ENCODE measurements at regions not wholly inside any gene's neighbourhood (a gene's known extent, or its start where the extent isn't known, plus 50 kb on each side); places are given as distances from the start of the nearest gene placed in this dataset.

- no peak for TF ChIP-seq POLR2A (IDR thresholded peaks at IDR 0.05)
- TF ChIP-seq, protein P1, sequence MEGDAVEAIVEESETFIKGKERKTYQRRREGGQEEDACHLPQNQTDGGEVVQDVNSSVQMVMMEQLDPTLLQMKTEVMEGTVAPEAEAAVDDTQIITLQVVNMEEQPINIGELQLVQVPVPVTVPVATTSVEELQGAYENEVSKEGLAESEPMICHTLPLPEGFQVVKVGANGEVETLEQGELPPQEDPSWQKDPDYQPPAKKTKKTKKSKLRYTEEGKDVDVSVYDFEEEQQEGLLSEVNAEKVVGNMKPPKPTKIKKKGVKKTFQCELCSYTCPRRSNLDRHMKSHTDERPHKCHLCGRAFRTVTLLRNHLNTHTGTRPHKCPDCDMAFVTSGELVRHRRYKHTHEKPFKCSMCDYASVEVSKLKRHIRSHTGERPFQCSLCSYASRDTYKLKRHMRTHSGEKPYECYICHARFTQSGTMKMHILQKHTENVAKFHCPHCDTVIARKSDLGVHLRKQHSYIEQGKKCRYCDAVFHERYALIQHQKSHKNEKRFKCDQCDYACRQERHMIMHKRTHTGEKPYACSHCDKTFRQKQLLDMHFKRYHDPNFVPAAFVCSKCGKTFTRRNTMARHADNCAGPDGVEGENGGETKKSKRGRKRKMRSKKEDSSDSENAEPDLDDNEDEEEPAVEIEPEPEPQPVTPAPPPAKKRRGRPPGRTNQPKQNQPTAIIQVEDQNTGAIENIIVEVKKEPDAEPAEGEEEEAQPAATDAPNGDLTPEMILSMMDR (IDR thresholded peaks at IDR 0.05 in 4 of 5, conservative IDR thresholded peaks at IDR 0.05 in 1 of 5) = no peak
- intact Hi-C loops (cut with DNase I; ENCODE audit: low total_unique reads) (loop anchor here (10.0 kb wide), 1 partner anchor 217 kb away; the partner anchor contains the start of gene GJA1), in situ Hi-C loops (cut with MboI; ENCODE audit: low sequenced_read_pairs in 4 of 4) (no loop called here)
- ATAC-seq = peak; percentile 20 to 40
- no peak for DNase-seq
- Histone ChIP-seq H3K4me1 (peaks cover 0 to 4% of the 10 kb centered on the region in 2 donors), H3K4me3 (no peak overlapping the region), H3K27me3 (no peaks in the 10 kb centered on the region), H3K36me3 (no peaks in the 10 kb centered on the region), H3K9me3 (no peaks in the 10 kb centered on the region), H3K27ac (peak overlapping the region; percentile 52 to 72 (median 66))
Measured at GRCh38 chr6:121652223-121652622, 216.8 kb downstream of the GJA1 start.

GRCh38 chr6:121652726-121653623, 217.5 kb downstream of the GJA1 start:
- H3K27me3 ChIP-seq = no peaks in the 10 kb centered on the region
- ATAC-seq (peak; percentile 70 to 75), DNase-seq (peak in 1 of 2 donors; percentile 25)
- no peak overlapping the region for H3K4me3 ChIP-seq
- intact Hi-C loops (cut with DNase I; ENCODE audit: low total_unique reads) (loop anchor here (10.0 kb wide), 1 partner anchor 218 kb away; the partner anchor contains the start of gene GJA1), in situ Hi-C loops (cut with MboI; ENCODE audit: low sequenced_read_pairs in 4 of 4) (no loop called here)
- no peaks in the 10 kb centered on the region for H3K9me3 ChIP-seq
- peaks cover 0 to 4% of the 10 kb centered on the region in 2 donors for H3K4me1 ChIP-seq
- H3K27ac ChIP-seq = peak overlapping the region; percentile 61 to 72 (median 66)
- TF ChIP-seq, protein P1 (IDR thresholded peaks at IDR 0.05 in 4 of 5, conservative IDR thresholded peaks at IDR 0.05 in 1 of 5) = no peak
- TF ChIP-seq POLR2A (IDR thresholded peaks at IDR 0.05) = no peak
- no peaks in the 10 kb centered on the region for H3K36me3 ChIP-seq

GRCh38 chr6:121653624-121654008, 218.2 kb downstream of the GJA1 start:
- no peaks in the 10 kb centered on the region for H3K27me3 ChIP-seq
- peaks cover 0 to 4% of the 10 kb centered on the region in 2 donors for H3K4me1 ChIP-seq
- no peaks in the 10 kb centered on the region for H3K36me3 ChIP-seq
- H3K27ac ChIP-seq = peak overlapping the region; percentile 61 to 72 (median 66)
- ATAC-seq (no peak), DNase-seq (no peak)
- H3K4me3 ChIP-seq = no peak overlapping the region
- intact Hi-C loops (cut with DNase I; ENCODE audit: low total_unique reads) (loop anchor here (10.0 kb wide), 1 partner anchor 219 kb away; the partner anchor contains the start of gene GJA1), in situ Hi-C loops (cut with MboI; ENCODE audit: low sequenced_read_pairs in 4 of 4) (no loop called here)
- no peaks in the 10 kb centered on the region for H3K9me3 ChIP-seq
- no peak for TF ChIP-seq POLR2A (IDR thresholded peaks at IDR 0.05)
- TF ChIP-seq, protein P1 (IDR thresholded peaks at IDR 0.05 in 4 of 5, conservative IDR thresholded peaks at IDR 0.05 in 1 of 5) = no peak

- intact Hi-C loops (cut with DNase I; ENCODE audit: low total_unique reads) (loop anchor here (10.0 kb wide), 1 partner anchor 223 kb away; the partner anchor contains the start of gene GJA1), in situ Hi-C loops (cut with MboI; ENCODE audit: low sequenced_read_pairs in 4 of 4) (no loop called here)
- Histone ChIP-seq H3K4me3 (no peak overlapping the region), H3K36me3 (no peaks in the 10 kb centered on the region), H3K27ac (no peak overlapping the region), H3K4me1 (peaks cover 0 to 4% of the 10 kb centered on the region in 2 donors), H3K27me3 (no peaks in the 10 kb centered on the region), H3K9me3 (no peaks in the 10 kb centered on the region)
- ATAC-seq (no peak), DNase-seq (no peak)
- TF ChIP-seq, protein P1 (IDR thresholded peaks at IDR 0.05 in 4 of 5, conservative IDR thresholded peaks at IDR 0.05 in 1 of 5) = no peak
- no peak for TF ChIP-seq POLR2A (IDR thresholded peaks at IDR 0.05)
Measured at GRCh38 chr6:121657972-121658371, 222.5 kb downstream of the GJA1 start.
